HEK293T (cell line): ENCODE measurements at regions not wholly inside any gene's neighbourhood (a gene's known extent, or its start where the extent isn't known, plus 50 kb on each side); places are given as distances from the start of the nearest gene placed in this dataset.

ENCODE experiments used
- BHLHE40 ChIP-seq: fragments of 450-650 bp; IDR thresholded peaks from 2 replicates; pipeline ENCODE4 v1.6.1; 2016; ENCODE audit warnings: mild to moderate bottlenecking, moderate library complexity, borderline replicate concordance
- FOXK2 ChIP-seq: fragments of 450-650 bp; IDR thresholded peaks from 2 replicates; pipeline ENCODE4 v1.6.1; 2016; ENCODE audit warnings: mild to moderate bottlenecking
- FOXM1 ChIP-seq: fragments of 450-650 bp; IDR thresholded peaks from 2 replicates; pipeline ENCODE4 v1.6.1; 2017; ENCODE audit warnings: mild to moderate bottlenecking, borderline replicate concordance
- HDGF ChIP-seq: fragments of 450-650 bp; IDR thresholded peaks from 2 replicates; pipeline ENCODE4 v1.6.1; 2017; ENCODE audit warnings: antibody characterized with exemption, borderline replicate concordance
- NFRKB ChIP-seq: fragments of 450-650 bp; IDR thresholded peaks from 2 replicates; pipeline ENCODE4 v1.6.1; 2016; ENCODE audit warnings: mild to moderate bottlenecking, moderate library complexity
- PKNOX1 ChIP-seq: fragments of 450-650 bp; IDR thresholded peaks from 2 replicates; pipeline ENCODE4 v1.6.1; 2016
- SP1 ChIP-seq: fragments of 450-650 bp; IDR thresholded peaks from 2 replicates; pipeline ENCODE4 v1.6.1; 2017
- ZNF384 ChIP-seq: fragments of 450-650 bp; IDR thresholded peaks from 2 replicates; pipeline ENCODE4 v1.6.1; 2016

GRCh38 chr5:8295141-8295540, 426.2 kb downstream of the MTRR start:
- TF ChIP-seq FOXK2 (no peak), BHLHE40 (no peak), HDGF (no peak), NFRKB (no peak), SP1 (no peak), PKNOX1 (no peak), FOXM1 (no peak), ZNF384 (no peak)
